HEK293 (cell line): ENCODE measurements at regions not wholly inside any gene's neighbourhood (a gene's known extent, or its start where the extent isn't known, plus 50 kb on each side); places are given as distances from the start of the nearest gene placed in this dataset.

Experiments used
- BCL11A ChIP-seq: fragments of 450-650 bp; formaldehyde crosslinking; IDR thresholded peaks from 2 replicates; pipeline ENCODE4 v1.5.1; 2016; ENCODE audit warnings: low read depth, missing biosample characterization, missing genetic modification characterization
- FEZF1 ChIP-seq: fragments of 450-650 bp; formaldehyde crosslinking; IDR thresholded peaks from 2 replicates; pipeline ENCODE4 v1.5.1; 2016; ENCODE audit warnings: missing biosample characterization, missing genetic modification characterization
- HOXC10 ChIP-seq: sonication (generic); formaldehyde crosslinking; IDR thresholded peaks from 2 replicates; pipeline ENCODE4 v1.8.1; 2023; ENCODE audit warnings: mild to moderate bottlenecking, missing genetic modification reagents
- MZF1 ChIP-seq: fragments of 450-650 bp; formaldehyde crosslinking; IDR thresholded peaks from 2 replicates; pipeline ENCODE4 v1.5.1; 2017; ENCODE audit warnings: missing biosample characterization, missing genetic modification characterization, borderline replicate concordance
- ZFHX2 ChIP-seq: fragments of 450-650 bp; formaldehyde crosslinking; conservative IDR thresholded peaks from 2 replicates; pipeline ENCODE4 v1.5.1; 2016; ENCODE audit warnings: missing biosample characterization, missing genetic modification characterization
- ZNF10 ChIP-seq: fragments of 450-650 bp; formaldehyde crosslinking; IDR thresholded peaks from 2 replicates; pipeline ENCODE4 v1.5.1; 2017; ENCODE audit warnings: missing biosample characterization, missing genetic modification characterization
- ZNF114 ChIP-seq: fragments of 450-650 bp; formaldehyde crosslinking; IDR thresholded peaks from 2 replicates; pipeline ENCODE4 v1.5.0; 2017; ENCODE audit warnings: missing biosample characterization, missing genetic modification characterization
- ZNF138 ChIP-seq: fragments of 450-650 bp; formaldehyde crosslinking; IDR thresholded peaks from 2 replicates; pipeline ENCODE4 v1.5.1; 2016; ENCODE audit warnings: missing biosample characterization, missing genetic modification characterization, borderline replicate concordance
- ZNF184 ChIP-seq: fragments of 450-650 bp; IDR thresholded peaks from 2 replicates; pipeline ENCODE4 v1.5.1; 2018; ENCODE audit warnings: missing biosample characterization, mild to moderate bottlenecking, missing genetic modification characterization
- ZNF239 ChIP-seq: fragments of 450-650 bp; formaldehyde crosslinking; IDR thresholded peaks from 2 replicates; pipeline ENCODE4 v1.5.1; 2016; ENCODE audit warnings: missing biosample characterization, missing genetic modification characterization
- ZNF274 ChIP-seq, 2 experiments: fragments of 200-500 bp in 1 of 2; fragments of 450-650 bp in 1 of 2; sonication (Bioruptor generic) in 1 of 2; formaldehyde crosslinking in 1 of 2; IDR thresholded peaks; 2 replicates each; pipeline versions ENCODE4 v1.5.1 to v1.6.1; 2014 to 2016; ENCODE audit warnings: borderline replicate concordance in 1 of 2, inconsistent platforms in 1 of 2, low read length in 1 of 2, missing biosample characterization in 1 of 2, missing genetic modification characterization in 1 of 2
- ZNF404 ChIP-seq: fragments of 450-650 bp; formaldehyde crosslinking; IDR thresholded peaks from 2 replicates; pipeline ENCODE4 v1.5.1; 2017; ENCODE audit warnings: missing biosample characterization, missing genetic modification characterization
- ZNF416 ChIP-seq: fragments of 450-650 bp; formaldehyde crosslinking; IDR thresholded peaks from 2 replicates; pipeline ENCODE4 v1.5.1; 2016; ENCODE audit warnings: missing biosample characterization, missing genetic modification characterization
- ZNF510 ChIP-seq: fragments of 450-650 bp; formaldehyde crosslinking; IDR thresholded peaks from 2 replicates; pipeline ENCODE4 v1.5.1; 2018; ENCODE audit warnings: mild to moderate bottlenecking, missing genetic modification characterization, missing biosample characterization; ENCODE audit not compliant: insufficient replicate concordance
- ZNF529 ChIP-seq: fragments of 450-650 bp; formaldehyde crosslinking; IDR thresholded peaks from 2 replicates; pipeline ENCODE4 v1.5.1; 2017; ENCODE audit warnings: missing genetic modification characterization, missing biosample characterization; ENCODE audit not compliant: insufficient replicate concordance
- ZNF621 ChIP-seq: fragments of 450-650 bp; formaldehyde crosslinking; IDR thresholded peaks from 2 replicates; pipeline ENCODE4 v1.5.1; 2017; ENCODE audit warnings: missing biosample characterization, missing genetic modification characterization
- ZNF629 ChIP-seq: fragments of 450-650 bp; formaldehyde crosslinking; IDR thresholded peaks from 2 replicates; pipeline ENCODE4 v1.5.1; 2017; ENCODE audit warnings: missing biosample characterization, missing genetic modification characterization
- ZNF658 ChIP-seq: fragments of 450-650 bp; formaldehyde crosslinking; IDR thresholded peaks from 2 replicates; pipeline ENCODE4; 2016; ENCODE audit warnings: missing biosample characterization, missing genetic modification characterization
- ZNF664 ChIP-seq: fragments of 450-650 bp; formaldehyde crosslinking; IDR thresholded peaks from 2 replicates; pipeline ENCODE4 v1.5.1; 2016; ENCODE audit warnings: missing biosample characterization, missing genetic modification characterization
- ZNF701 ChIP-seq: fragments of 450-650 bp; formaldehyde crosslinking; IDR thresholded peaks from 2 replicates; pipeline ENCODE4 v1.5.1; 2016; ENCODE audit warnings: missing biosample characterization, missing genetic modification characterization
- ZNF747 ChIP-seq: fragments of 450-650 bp; formaldehyde crosslinking; IDR thresholded peaks from 2 replicates; pipeline ENCODE4 v1.5.1; 2016; ENCODE audit warnings: missing biosample characterization, missing genetic modification characterization
- ZNF830 ChIP-seq: fragments of 450-650 bp; IDR thresholded peaks from 2 replicates; pipeline ENCODE4 v1.5.0; 2018; ENCODE audit warnings: missing biosample characterization, missing genetic modification characterization, low read depth, mild to moderate bottlenecking, moderate library complexity
- ZNF837 ChIP-seq: fragments of 450-650 bp; formaldehyde crosslinking; IDR thresholded peaks from 2 replicates; pipeline ENCODE4 v1.5.1; 2016; ENCODE audit warnings: missing biosample characterization, missing genetic modification characterization
- TF ChIP-seq, protein P1 (sequence below): fragments of 450-650 bp; formaldehyde crosslinking; IDR thresholded peaks from 2 replicates; pipeline ENCODE4 v1.5.1; 2016; ENCODE audit warnings: missing biosample characterization, missing genetic modification characterization
- TF ChIP-seq, protein P2 (sequence below): fragments of 450-650 bp; formaldehyde crosslinking; IDR thresholded peaks from 2 replicates; pipeline ENCODE4 v1.5.1; 2016; ENCODE audit warnings: missing biosample characterization, missing genetic modification characterization
- TF ChIP-seq, protein P3 (sequence below): fragments of 450-650 bp; formaldehyde crosslinking; IDR thresholded peaks from 2 replicates; pipeline ENCODE4 v1.5.1; 2016; ENCODE audit warnings: missing biosample characterization, missing genetic modification characterization
- TF ChIP-seq, protein P4 (sequence below): fragments of 450-650 bp; formaldehyde crosslinking; IDR thresholded peaks from 2 replicates; pipeline ENCODE4 v1.5.1; 2017; ENCODE audit warnings: missing biosample characterization, missing genetic modification characterization
- TF ChIP-seq, protein P5 (sequence below): fragments of 450-650 bp; formaldehyde crosslinking; IDR thresholded peaks from 2 replicates; pipeline ENCODE4; 2016; ENCODE audit warnings: missing biosample characterization, missing genetic modification characterization
- TF ChIP-seq, protein P6 (sequence below): fragments of 450-650 bp; formaldehyde crosslinking; IDR thresholded peaks from 2 replicates; pipeline ENCODE4 v1.5.1; 2016; ENCODE audit warnings: missing biosample characterization, missing genetic modification characterization

DNA sequence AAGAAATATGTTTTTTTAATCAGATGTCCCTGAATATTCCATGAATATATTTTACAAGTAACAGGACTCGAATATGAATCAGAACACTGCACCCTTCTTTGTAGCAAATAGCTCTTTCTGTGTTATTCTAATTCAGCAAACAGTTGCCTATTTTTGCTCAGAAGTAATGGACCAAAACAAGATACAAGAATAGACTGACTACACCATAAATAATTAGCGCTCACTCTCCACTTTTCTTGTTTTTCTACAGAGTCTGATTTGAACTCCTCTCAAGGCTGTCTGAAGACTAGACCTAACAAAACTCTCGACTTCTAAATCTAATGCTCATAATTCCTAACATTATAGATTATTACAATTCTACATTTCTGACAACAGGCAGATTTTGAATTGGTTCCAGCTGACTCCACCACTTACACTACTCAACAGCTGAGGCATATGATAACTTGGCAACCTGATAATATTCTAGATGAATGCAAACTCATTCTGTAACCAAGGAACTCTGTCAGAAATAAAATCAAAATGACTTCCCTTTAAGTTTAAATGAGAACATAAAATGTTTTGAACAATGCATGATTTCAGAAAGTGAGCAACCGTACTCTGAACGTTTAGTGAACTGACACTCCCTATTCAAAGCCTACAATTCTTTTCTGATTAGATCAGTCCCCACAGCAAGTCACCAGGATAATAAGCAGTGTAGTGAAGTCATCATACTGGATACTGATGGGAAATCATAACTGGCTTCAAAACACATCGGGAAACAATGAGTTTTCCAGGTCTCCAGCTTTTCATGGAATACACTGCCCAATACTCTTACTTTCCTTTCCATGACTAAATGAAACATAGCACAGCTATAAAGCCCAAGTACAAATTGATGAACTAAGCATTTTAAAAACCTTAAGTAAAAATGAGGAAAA is 114.2 kb upstream of the BEND6 start (continued):
- TF ChIP-seq, protein P1, sequence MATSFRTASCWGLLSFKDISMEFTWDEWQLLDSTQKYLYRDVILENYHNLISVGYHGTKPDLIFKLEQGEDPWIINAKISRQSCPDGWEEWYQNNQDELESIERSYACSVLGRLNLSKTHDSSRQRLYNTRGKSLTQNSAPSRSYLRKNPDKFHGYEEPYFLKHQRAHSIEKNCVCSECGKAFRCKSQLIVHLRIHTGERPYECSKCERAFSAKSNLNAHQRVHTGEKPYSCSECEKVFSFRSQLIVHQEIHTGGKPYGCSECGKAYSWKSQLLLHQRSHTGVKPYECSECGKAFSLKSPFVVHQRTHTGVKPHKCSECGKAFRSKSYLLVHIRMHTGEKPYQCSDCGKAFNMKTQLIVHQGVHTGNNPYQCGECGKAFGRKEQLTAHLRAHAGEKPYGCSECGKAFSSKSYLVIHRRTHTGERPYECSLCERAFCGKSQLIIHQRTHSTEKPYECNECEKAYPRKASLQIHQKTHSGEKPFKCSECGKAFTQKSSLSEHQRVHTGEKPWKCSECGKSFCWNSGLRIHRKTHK (tag by site-specific recombination), result no peak
- TF ChIP-seq ZNF621 (tag by site-specific recombination) (no peak), FEZF1 (tag by site-specific recombination) (peak; percentile 87), ZNF629 (peak; percentile 91), ZNF184 (tag by site-specific recombination) (no peak), ZFHX2 (tag by site-specific recombination) (no peak), ZNF658 (tag by site-specific recombination) (no peak), ZNF114 (tag by site-specific recombination) (no peak), ZNF10 (tag by site-specific recombination) (peak; percentile 74), MZF1 (tag by site-specific recombination) (0 out of 2 replicates have a peak, but pooled peaks have one; percentile 14), ZNF274 (IDR thresholded peaks at IDR 0.05; ENCODE audit: low read length) (no peak), ZNF274 (tag by site-specific recombination; IDR thresholded peaks at IDR 0.05; ENCODE audit: borderline replicate concordance) (no peak), ZNF239 (tag by site-specific recombination) (no peak), ZNF747 (no peak), ZNF837 (tag by site-specific recombination) (no peak), ZNF416 (no peak), ZNF138 (tag by site-specific recombination) (no peak), ZNF701 (tag by site-specific recombination) (no peak), ZNF404 (tag by site-specific recombination) (no peak), HOXC10 (CRISPR knock-in tag) (no peak), ZNF830 (tag by site-specific recombination) (no peak), ZNF510 (no peak), ZNF529 (tag by site-specific recombination) (no peak), BCL11A (tag by site-specific recombination) (no peak), ZNF664 (peak; percentile 98)
- TF ChIP-seq, protein P2, sequence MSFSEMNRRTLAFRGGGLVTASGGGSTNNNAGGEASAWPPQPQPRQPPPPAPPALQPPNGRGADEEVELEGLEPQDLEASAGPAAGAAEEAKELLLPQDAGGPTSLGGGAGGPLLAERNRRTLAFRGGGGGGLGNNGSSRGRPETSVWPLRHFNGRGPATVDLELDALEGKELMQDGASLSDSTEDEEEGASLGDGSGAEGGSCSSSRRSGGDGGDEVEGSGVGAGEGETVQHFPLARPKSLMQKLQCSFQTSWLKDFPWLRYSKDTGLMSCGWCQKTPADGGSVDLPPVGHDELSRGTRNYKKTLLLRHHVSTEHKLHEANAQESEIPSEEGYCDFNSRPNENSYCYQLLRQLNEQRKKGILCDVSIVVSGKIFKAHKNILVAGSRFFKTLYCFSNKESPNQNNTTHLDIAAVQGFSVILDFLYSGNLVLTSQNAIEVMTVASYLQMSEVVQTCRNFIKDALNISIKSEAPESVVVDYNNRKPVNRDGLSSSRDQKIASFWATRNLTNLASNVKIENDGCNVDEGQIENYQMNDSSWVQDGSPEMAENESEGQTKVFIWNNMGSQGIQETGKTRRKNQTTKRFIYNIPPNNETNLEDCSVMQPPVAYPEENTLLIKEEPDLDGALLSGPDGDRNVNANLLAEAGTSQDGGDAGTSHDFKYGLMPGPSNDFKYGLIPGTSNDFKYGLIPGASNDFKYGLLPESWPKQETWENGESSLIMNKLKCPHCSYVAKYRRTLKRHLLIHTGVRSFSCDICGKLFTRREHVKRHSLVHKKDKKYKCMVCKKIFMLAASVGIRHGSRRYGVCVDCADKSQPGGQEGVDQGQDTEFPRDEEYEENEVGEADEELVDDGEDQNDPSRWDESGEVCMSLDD (tag by site-specific recombination), result no peak
- TF ChIP-seq, protein P3, sequence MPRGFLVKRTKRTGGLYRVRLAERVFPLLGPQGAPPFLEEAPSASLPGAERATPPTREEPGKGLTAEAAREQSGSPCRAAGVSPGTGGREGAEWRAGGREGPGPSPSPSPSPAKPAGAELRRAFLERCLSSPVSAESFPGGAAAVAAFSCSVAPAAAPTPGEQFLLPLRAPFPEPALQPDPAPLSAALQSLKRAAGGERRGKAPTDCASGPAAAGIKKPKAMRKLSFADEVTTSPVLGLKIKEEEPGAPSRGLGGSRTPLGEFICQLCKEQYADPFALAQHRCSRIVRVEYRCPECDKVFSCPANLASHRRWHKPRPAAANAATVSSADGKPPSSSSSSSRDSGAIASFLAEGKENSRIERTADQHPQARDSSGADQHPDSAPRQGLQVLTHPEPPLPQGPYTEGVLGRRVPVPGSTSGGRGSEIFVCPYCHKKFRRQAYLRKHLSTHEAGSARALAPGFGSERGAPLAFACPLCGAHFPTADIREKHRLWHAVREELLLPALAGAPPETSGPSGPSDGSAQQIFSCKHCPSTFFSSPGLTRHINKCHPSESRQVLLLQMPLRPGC (tag by site-specific recombination), result no peak
- TF ChIP-seq, protein P4, sequence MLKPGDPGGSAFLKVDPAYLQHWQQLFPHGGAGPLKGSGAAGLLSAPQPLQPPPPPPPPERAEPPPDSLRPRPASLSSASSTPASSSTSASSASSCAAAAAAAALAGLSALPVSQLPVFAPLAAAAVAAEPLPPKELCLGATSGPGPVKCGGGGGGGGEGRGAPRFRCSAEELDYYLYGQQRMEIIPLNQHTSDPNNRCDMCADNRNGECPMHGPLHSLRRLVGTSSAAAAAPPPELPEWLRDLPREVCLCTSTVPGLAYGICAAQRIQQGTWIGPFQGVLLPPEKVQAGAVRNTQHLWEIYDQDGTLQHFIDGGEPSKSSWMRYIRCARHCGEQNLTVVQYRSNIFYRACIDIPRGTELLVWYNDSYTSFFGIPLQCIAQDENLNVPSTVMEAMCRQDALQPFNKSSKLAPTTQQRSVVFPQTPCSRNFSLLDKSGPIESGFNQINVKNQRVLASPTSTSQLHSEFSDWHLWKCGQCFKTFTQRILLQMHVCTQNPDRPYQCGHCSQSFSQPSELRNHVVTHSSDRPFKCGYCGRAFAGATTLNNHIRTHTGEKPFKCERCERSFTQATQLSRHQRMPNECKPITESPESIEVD (tag by site-specific recombination), result peak; percentile 68
- TF ChIP-seq, protein P5, sequence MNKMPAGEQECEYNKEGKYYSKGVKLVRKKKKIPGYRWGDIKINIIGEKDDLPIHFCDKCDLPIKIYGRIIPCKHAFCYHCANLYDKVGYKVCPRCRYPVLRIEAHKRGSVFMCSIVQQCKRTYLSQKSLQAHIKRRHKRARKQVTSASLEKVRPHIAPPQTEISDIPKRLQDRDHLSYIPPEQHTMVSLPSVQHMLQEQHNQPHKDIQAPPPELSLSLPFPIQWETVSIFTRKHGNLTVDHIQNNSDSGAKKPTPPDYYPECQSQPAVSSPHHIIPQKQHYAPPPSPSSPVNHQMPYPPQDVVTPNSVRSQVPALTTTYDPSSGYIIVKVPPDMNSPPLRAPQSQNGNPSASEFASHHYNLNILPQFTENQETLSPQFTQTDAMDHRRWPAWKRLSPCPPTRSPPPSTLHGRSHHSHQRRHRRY, result no peak
- TF ChIP-seq, protein P6, sequence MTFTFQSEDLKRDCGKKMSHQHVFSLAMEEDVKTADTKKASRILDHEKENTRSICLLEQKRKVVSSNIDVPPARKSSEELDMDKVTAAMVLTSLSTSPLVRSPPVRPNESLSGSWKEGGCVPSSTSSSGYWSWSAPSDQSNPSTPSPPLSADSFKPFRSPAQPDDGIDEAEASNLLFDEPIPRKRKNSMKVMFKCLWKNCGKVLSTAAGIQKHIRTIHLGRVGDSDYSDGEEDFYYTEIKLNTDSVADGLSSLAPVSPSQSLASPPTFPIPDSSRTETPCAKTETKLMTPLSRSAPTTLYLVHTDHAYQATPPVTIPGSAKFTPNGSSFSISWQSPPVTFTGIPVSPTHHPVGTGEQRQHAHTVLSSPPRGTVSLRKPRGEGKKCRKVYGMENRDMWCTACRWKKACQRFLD, result no peak
